ENCODE measurements at regions not wholly inside any gene's neighbourhood (a gene's known extent, or its start where the extent isn't known, plus 50 kb on each side); places are given as distances from the start of the nearest gene placed in this dataset.
A peak's percentile ranks its signal among the peaks of the same experiment; 100 is the strongest.

GRCh38 chr14:65153101-65153500, 50.8 kb upstream of the MAX start:
- TF ChIP-seq Cebpa-rat (IDR thresholded peaks at IDR 0.05), result no peak
- no peak overlapping the region for H3K4me3 ChIP-seq

GRCh38 chr14:65156568-65157366, 54.5 kb upstream of the MAX start:
- Histone ChIP-seq H3K4me2 (peak overlapping the region; percentile 53 to 76 (median 68)), H3K4me3 (no peak overlapping the region), H3K27me3 (no peaks in the 10 kb centered on the region), H3K36me3 (no peaks in the 10 kb centered on the region), H3K27ac (peak overlapping the region in 10 of 11 experiments; percentile 29 to 75 (median 51); a peak in 16 of 22 replicates), H4K20me1 (no peaks in the 10 kb centered on the region), H3K4me1 (peaks cover 11 to 22% (median 18%) of the 10 kb centered on the region in 10 experiments), H3K9ac (peak overlapping the region in 10 of 11 experiments; percentile 31 to 53 (median 37); a peak in 13 of 22 replicates), H3K9me3 (replicated peaks in 1 of 11) (no peaks in the 10 kb centered on the region)
- TF ChIP-seq Cebpa-rat (IDR thresholded peaks at IDR 0.05), result peak in 7 of 11 experiments; percentile 19 to 52 (median 25); a peak in 3 of 22 replicates

More at GRCh38 chr14:65153101-65153500, 50.8 kb upstream of the MAX start:
- Histone ChIP-seq H3K27ac (no peak overlapping the region), H3K4me1 (peaks cover 11 to 22% (median 17%) of the 10 kb centered on the region in 10 experiments), H3K9ac (no peak overlapping the region), H3K27me3 (no peaks in the 10 kb centered on the region), H4K20me1 (no peaks in the 10 kb centered on the region), H3K36me3 (no peaks in the 10 kb centered on the region), H3K9me3 (replicated peaks in 1 of 11) (no peaks in the 10 kb centered on the region), H3K4me2 (no peak overlapping the region)

- Histone ChIP-seq H3K4me3 (no peak overlapping the region), H3K4me1 (peaks cover 11 to 22% (median 18%) of the 10 kb centered on the region in 10 experiments), H3K9me3 (replicated peaks in 1 of 11) (no peaks in the 10 kb centered on the region), H3K9ac (no peak overlapping the region), H3K27me3 (no peaks in the 10 kb centered on the region), H3K4me2 (no peak overlapping the region), H3K27ac (no peak overlapping the region), H4K20me1 (no peaks in the 10 kb centered on the region), H3K36me3 (no peaks in the 10 kb centered on the region)
- TF ChIP-seq Cebpa-rat (IDR thresholded peaks at IDR 0.05), result no peak
Observed at GRCh38 chr14:65159281-65160062, 57.2 kb upstream of the MAX start.

- Histone ChIP-seq H3K27me3 (no peaks in the 10 kb centered on the region), H3K9ac (no peak overlapping the region), H3K27ac (no peak overlapping the region), H3K4me2 (no peak overlapping the region), H4K20me1 (no peaks in the 10 kb centered on the region), H3K36me3 (no peaks in the 10 kb centered on the region), H3K9me3 (replicated peaks in 1 of 11) (no peaks in the 10 kb centered on the region), H3K4me3 (no peak overlapping the region), H3K4me1 (peaks cover 11 to 22% (median 18%) of the 10 kb centered on the region in 10 experiments)
- TF ChIP-seq Cebpa-rat (IDR thresholded peaks at IDR 0.05), result no peak
Observed at GRCh38 chr14:65160091-65160490, 57.8 kb upstream of the MAX start.

GRCh38 chr14:65162031-65162430, 59.7 kb upstream of the MAX start:
- no peaks in the 10 kb centered on the region for H3K36me3 ChIP-seq
- no peak overlapping the region for H3K4me3 ChIP-seq
- no peaks in the 10 kb centered on the region for H3K9me3 ChIP-seq (replicated peaks in 1 of 11)
- no peaks in the 10 kb centered on the region for H3K27me3 ChIP-seq
- 0 out of 22 replicates have a peak overlapping the region, but pooled peaks of 2 of the 11 experiments have one; percentile 13 to 15 for H3K9ac ChIP-seq
- H4K20me1 ChIP-seq, result no peaks in the 10 kb centered on the region
- peaks cover 2 to 14% (median 6%) of the 10 kb centered on the region in 10 experiments; a peak in 19 of 20 replicates for H3K4me1 ChIP-seq
- no peak overlapping the region for H3K4me2 ChIP-seq
- TF ChIP-seq Cebpa-rat (IDR thresholded peaks at IDR 0.05), result no peak
- no peak overlapping the region for H3K27ac ChIP-seq

- Histone ChIP-seq H3K36me3 (no peaks in the 10 kb centered on the region), H3K27ac (no peak overlapping the region), H3K4me3 (no peak overlapping the region), H3K4me2 (no peak overlapping the region), H3K4me1 (peaks cover 0 to 10% (median 0%) of the 10 kb centered on the region in 10 experiments; a peak in 4 of 20 replicates), H3K27me3 (no peaks in the 10 kb centered on the region), H3K9me3 (replicated peaks in 1 of 11) (no peaks in the 10 kb centered on the region), H3K9ac (no peak overlapping the region), H4K20me1 (no peaks in the 10 kb centered on the region)
- no peak for TF ChIP-seq Cebpa-rat (IDR thresholded peaks at IDR 0.05)
Observed at GRCh38 chr14:65164068-65164824, 61.9 kb upstream of the MAX start.

- Histone ChIP-seq H3K27ac (no peak overlapping the region), H3K4me3 (no peak overlapping the region), H3K4me1 (peaks cover 0 to 10% (median 0%) of the 10 kb centered on the region in 10 experiments; a peak in 3 of 20 replicates), H3K27me3 (no peaks in the 10 kb centered on the region), H3K4me2 (no peak overlapping the region), H3K9me3 (replicated peaks in 1 of 11) (no peaks in the 10 kb centered on the region), H3K9ac (no peak overlapping the region), H3K36me3 (no peaks in the 10 kb centered on the region), H4K20me1 (no peaks in the 10 kb centered on the region)
- no peak for TF ChIP-seq Cebpa-rat (IDR thresholded peaks at IDR 0.05)
Observed at GRCh38 chr14:65164825-65165135, 62.5 kb upstream of the MAX start.

GRCh38 chr14:65167072-65167645, 64.8 kb upstream of the MAX start:
- Histone ChIP-seq H3K36me3 (no peaks in the 10 kb centered on the region), H3K4me1 (peaks cover 0 to 14% (median 0%) of the 10 kb centered on the region in 10 experiments; a peak in 6 of 20 replicates), H3K4me2 (peak overlapping the region in 2 of 11 experiments; percentile 10 to 28; a peak in 2 of 22 replicates), H3K27ac (no peak overlapping the region), H3K4me3 (no peak overlapping the region), H3K9ac (no peak overlapping the region), H4K20me1 (no peaks in the 10 kb centered on the region), H3K9me3 (replicated peaks in 1 of 11) (no peaks in the 10 kb centered on the region), H3K27me3 (0 out of 22 replicates have a peak, but pooled peaks cover 0 to 4% (median 0%) of the 10 kb centered on the region in 11 experiments)
- no peak for TF ChIP-seq Cebpa-rat (IDR thresholded peaks at IDR 0.05)

Data from BLaER1 treated with 17β-estradiol and CSF1 and Interleukin-3, amounts not matched to agents 10 nM and 100 nM (cell line).